ENCODE measurements at regions not wholly inside any gene's neighbourhood (a gene's known extent, or its start where the extent isn't known, plus 50 kb on each side); places are given as distances from the start of the nearest gene placed in this dataset.

DNA sequence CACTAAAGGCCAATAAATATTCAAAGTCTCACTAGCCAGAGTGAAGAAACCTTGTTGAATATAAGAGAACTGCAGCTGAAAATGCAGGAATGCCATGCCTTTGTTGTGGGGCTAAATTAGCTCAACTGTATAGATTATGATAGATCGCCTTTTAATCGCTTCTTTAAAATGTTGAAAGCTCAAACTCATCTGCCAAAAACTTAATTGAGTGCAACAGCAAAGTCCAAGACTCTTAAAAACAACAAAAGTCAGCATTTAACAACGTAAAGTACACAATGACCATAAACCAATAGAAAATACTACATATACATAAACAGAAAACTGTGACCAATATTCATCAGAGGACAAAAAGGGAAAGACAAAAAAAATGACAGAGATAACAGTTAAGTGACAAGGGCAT is 585.0 kb upstream of the CDH6 start:
- H3K4me2 ChIP-seq = no peak overlapping the region
- TF ChIP-seq TAF1 (IDR thresholded peaks at IDR 0.05; ENCODE audit: borderline replicate concordance, low read depth, low read length) = no peak
- TF ChIP-seq, protein P1, sequence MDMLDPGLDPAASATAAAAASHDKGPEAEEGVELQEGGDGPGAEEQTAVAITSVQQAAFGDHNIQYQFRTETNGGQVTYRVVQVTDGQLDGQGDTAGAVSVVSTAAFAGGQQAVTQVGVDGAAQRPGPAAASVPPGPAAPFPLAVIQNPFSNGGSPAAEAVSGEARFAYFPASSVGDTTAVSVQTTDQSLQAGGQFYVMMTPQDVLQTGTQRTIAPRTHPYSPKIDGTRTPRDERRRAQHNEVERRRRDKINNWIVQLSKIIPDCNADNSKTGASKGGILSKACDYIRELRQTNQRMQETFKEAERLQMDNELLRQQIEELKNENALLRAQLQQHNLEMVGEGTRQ (IDR thresholded peaks at IDR 0.05; ENCODE audit: borderline replicate concordance, low read depth, low read length) = no peak
- POLR2A ChIA-PET = no interaction called here

DNA sequence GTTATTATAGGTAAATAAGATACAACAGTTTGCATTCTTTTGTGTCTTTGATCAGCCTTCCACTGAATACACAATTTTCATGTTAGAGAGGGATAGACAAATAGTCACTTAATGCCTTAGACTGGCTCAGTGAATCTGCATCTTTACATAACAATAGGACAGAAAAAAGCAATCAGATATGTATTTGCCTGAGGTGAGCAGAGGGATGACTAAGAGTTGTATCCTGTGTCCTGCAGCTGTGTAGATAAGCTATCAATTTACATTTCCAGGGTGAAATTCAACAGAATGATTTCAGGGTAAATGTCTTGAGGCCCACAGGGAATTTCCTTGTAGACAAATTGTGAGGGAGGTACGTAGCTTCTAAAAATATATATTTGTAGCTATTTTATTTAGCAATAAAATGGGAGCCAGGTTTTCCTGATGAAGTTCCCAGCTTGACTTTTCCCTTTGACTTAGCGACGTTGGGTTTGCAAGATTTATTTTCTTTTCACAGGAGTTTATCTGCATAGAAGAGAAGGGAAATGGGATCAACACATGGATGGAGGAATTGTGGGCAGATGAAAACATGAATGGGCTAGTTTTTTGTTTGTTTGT is 586.1 kb upstream of the CDH6 start:
- WGBS (ENCODE audit: low lambda C conversion rate) = 17% methylated on average over 3 of the region's 3 CpGs
- Histone ChIP-seq H3K36me3 (replicated peaks in 1 of 2; ENCODE audit: control insufficient read depth in 1 of 2, insufficient read depth in 2 of 2, low read length in 1 of 2) (no peaks in the 10 kb centered on the region), H3K9me3 (no peaks in the 10 kb centered on the region), H3K4me1 (ENCODE audit: control insufficient read depth in 1 of 2, insufficient read depth in 2 of 2, low read depth in 1 of 2, low read length in 1 of 2) (no peaks in the 10 kb centered on the region), H3K79me2 (ENCODE audit: insufficient read depth) (no peaks in the 10 kb centered on the region), H3K27ac (ENCODE audit: low read depth in 2 of 2, low read length in 1 of 2) (no peak overlapping the region), H3K4me2 (no peak overlapping the region), H3K9me2 (0 out of 2 replicates have a peak, but pooled peaks cover 3% of the 10 kb centered on the region), H3K27me3 (ENCODE audit: insufficient read depth) (no peaks in the 10 kb centered on the region), H2AFZ (ENCODE audit: low read depth) (no peak overlapping the region), H3K4me3 (ENCODE audit: low read depth in 2 of 2, low read length in 1 of 2) (no peak overlapping the region), H3K9ac (no peak overlapping the region), H4K20me1 (ENCODE audit: insufficient read depth) (no peaks in the 10 kb centered on the region), H3F3A (replicated peaks; ENCODE audit: insufficient read depth) (no peaks in the 10 kb centered on the region)
- no peak for DNase-seq
- TF ChIP-seq EZH2phosphoT487 (IDR thresholded peaks at IDR 0.05; ENCODE audit: borderline replicate concordance, low read depth) (no peak), YY1 (IDR thresholded peaks at IDR 0.05; ENCODE audit: low read depth) (no peak), ZBTB33 (IDR thresholded peaks at IDR 0.05; ENCODE audit: borderline replicate concordance, low read depth) (no peak), EP300 (IDR thresholded peaks at IDR 0.05; ENCODE audit: borderline replicate concordance in 1 of 2, low read depth in 1 of 2, low read length in 1 of 2) (no peak), GABPA (IDR thresholded peaks at IDR 0.05; ENCODE audit: low read depth) (no peak), SIN3A (IDR thresholded peaks at IDR 0.05; ENCODE audit: borderline replicate concordance, low read depth, low read length) (no peak), FOXM1 (IDR thresholded peaks at IDR 0.05; ENCODE audit: low read depth) (no peak), SMC3 (IDR thresholded peaks at IDR 0.05; ENCODE audit: low read depth, low read length) (no peak), GATA2 (CRISPR knock-in tag; IDR thresholded peaks at IDR 0.05) (no peak), POLR2AphosphoS5 (IDR thresholded peaks at IDR 0.05; ENCODE audit: low read depth, low read length) (no peak), TCF12 (IDR thresholded peaks at IDR 0.05) (no peak), NFIC (IDR thresholded peaks at IDR 0.05; ENCODE audit: borderline replicate concordance) (no peak), ELF1 (IDR thresholded peaks at IDR 0.05) (no peak), USF1 (IDR thresholded peaks at IDR 0.05; ENCODE audit: borderline replicate concordance, low read depth) (no peak)
- TF ChIP-seq, protein P2, sequence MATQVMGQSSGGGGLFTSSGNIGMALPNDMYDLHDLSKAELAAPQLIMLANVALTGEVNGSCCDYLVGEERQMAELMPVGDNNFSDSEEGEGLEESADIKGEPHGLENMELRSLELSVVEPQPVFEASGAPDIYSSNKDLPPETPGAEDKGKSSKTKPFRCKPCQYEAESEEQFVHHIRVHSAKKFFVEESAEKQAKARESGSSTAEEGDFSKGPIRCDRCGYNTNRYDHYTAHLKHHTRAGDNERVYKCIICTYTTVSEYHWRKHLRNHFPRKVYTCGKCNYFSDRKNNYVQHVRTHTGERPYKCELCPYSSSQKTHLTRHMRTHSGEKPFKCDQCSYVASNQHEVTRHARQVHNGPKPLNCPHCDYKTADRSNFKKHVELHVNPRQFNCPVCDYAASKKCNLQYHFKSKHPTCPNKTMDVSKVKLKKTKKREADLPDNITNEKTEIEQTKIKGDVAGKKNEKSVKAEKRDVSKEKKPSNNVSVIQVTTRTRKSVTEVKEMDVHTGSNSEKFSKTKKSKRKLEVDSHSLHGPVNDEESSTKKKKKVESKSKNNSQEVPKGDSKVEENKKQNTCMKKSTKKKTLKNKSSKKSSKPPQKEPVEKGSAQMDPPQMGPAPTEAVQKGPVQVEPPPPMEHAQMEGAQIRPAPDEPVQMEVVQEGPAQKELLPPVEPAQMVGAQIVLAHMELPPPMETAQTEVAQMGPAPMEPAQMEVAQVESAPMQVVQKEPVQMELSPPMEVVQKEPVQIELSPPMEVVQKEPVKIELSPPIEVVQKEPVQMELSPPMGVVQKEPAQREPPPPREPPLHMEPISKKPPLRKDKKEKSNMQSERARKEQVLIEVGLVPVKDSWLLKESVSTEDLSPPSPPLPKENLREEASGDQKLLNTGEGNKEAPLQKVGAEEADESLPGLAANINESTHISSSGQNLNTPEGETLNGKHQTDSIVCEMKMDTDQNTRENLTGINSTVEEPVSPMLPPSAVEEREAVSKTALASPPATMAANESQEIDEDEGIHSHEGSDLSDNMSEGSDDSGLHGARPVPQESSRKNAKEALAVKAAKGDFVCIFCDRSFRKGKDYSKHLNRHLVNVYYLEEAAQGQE (IDR thresholded peaks at IDR 0.05; ENCODE audit: low read depth, low read length) = no peak
- CTCF ChIA-PET = no interaction called here
- POLR2A ChIA-PET = no interaction called here

More for the DNA sequence above, 585.0 kb upstream of the CDH6 start:
- no peaks in the 10 kb centered on the region for H3K79me2 ChIP-seq (ENCODE audit: insufficient read depth)
- H4K20me1 ChIP-seq (ENCODE audit: insufficient read depth) = no peaks in the 10 kb centered on the region
- WGBS (ENCODE audit: low lambda C conversion rate) = 18% methylated on average over 3 of the region's 3 CpGs
- DNase-seq = no peak
- no peaks in the 10 kb centered on the region for H3K36me3 ChIP-seq (replicated peaks in 1 of 2; ENCODE audit: control insufficient read depth in 1 of 2, insufficient read depth in 2 of 2, low read length in 1 of 2)
- no peak overlapping the region for H3K9ac ChIP-seq
- 0 out of 2 replicates have a peak, but pooled peaks cover 3% of the 10 kb centered on the region for H3K9me2 ChIP-seq
- H3F3A ChIP-seq (replicated peaks; ENCODE audit: insufficient read depth) = no peaks in the 10 kb centered on the region
- no peak overlapping the region for H3K27ac ChIP-seq (ENCODE audit: low read depth in 2 of 2, low read length in 1 of 2)
- CTCF ChIA-PET = no interaction called here
- no peak overlapping the region for H2AFZ ChIP-seq (ENCODE audit: low read depth)
- no peaks in the 10 kb centered on the region for H3K9me3 ChIP-seq
- H3K27me3 ChIP-seq (ENCODE audit: insufficient read depth) = no peaks in the 10 kb centered on the region
- no peaks in the 10 kb centered on the region for H3K4me1 ChIP-seq (ENCODE audit: control insufficient read depth in 1 of 2, insufficient read depth in 2 of 2, low read depth in 1 of 2, low read length in 1 of 2)
- H3K4me3 ChIP-seq (ENCODE audit: low read depth in 2 of 2, low read length in 1 of 2) = no peak overlapping the region

Data from SK-N-SH (cell line).